Astrocyte (in vitro differentiated cells and primary cell): ENCODE measurements at regions not wholly inside any gene's neighbourhood (a gene's known extent, or its start where the extent isn't known, plus 50 kb on each side); places are given as distances from the start of the nearest gene placed in this dataset.

Experiments
- CTCF ChIP-seq: IDR thresholded peaks from 2 replicates; pipeline ENCODE4 v1.5.1; 2011; ENCODE audit warnings: low read depth, mild to moderate bottlenecking, inconsistent platforms, low read length, moderate library complexity; ENCODE audit not compliant: insufficient read depth
- EZH2 ChIP-seq: IDR thresholded peaks from 2 replicates; pipeline ENCODE4 v1.6.1; 2012; ENCODE audit warnings: mild to moderate bottlenecking, low read length, inconsistent platforms; ENCODE audit not compliant: insufficient read depth

DNA sequence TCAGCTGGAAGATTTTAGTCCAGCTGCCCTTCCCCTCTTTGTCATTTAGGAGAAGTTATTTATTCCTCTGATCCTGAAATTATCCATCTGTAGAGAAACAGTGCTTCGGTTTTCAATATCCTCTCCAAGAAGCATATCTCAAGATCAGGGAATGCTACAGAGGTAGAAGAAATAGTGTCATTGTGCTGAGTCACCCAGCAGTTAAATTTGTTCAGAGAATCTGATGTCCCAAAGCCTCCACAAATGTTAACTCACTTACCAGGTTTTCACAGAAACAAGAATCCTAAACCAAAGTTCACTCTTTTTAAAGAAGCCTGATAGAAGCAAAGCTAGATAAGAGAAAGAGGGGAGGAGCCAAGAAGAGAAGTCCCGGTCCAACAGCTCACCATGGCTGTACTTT lies 480.7 kb upstream of the GYPC start:
- TF ChIP-seq CTCF (no peak), EZH2 (no peak)
